HepG2 (cell line): ENCODE measurements at regions not wholly inside any gene's neighbourhood (a gene's known extent, or its start where the extent isn't known, plus 50 kb on each side); places are given as distances from the start of the nearest gene placed in this dataset.

Source experiments
- ATAC-seq: fragments of 200-7000 bp; cut with Tn5 transposase; 3 replicates; pipeline ENCODE4 v1.9.1; 2020; ENCODE audit warnings: mild to moderate bottlenecking, moderate library complexity
- BruUV-seq: library from RNA; stranded (reverse); fragments of 400-500 nt; replicated peaks from 2 replicates; lab custom pipeline; 2021; lab: Mats Ljungman, UMichigan
- CTCF ChIA-PET: fragments of 300-600 bp; formaldehyde crosslinking; extraction: SDS; loops from one replicate; lab custom pipeline; 2021; ENCODE audit warnings: low total read pairs, inconsistent platforms, low intra/inter-chr PET ratio; lab: Yijun Ruan, JAX
- POLR2A ChIA-PET: fragments of 350-600 bp; sonication (Branson Sonifier 250); formaldehyde crosslinking; loops from one replicate; lab custom pipeline; 2020; ENCODE audit warnings: antibody characterized with exemption, inconsistent platforms; lab: Yijun Ruan, JAX
- DNase-seq: peaks from one replicate; pipeline ENCODE4 v3.0.0-alpha.2; 2015; ENCODE audit warnings: low spot score
- FAIRE-seq: peaks from 3 replicates; lab custom pipeline; 2011; peaks lifted over from hg19 to GRCh38; lab: Jason Lieb, UNC
- H2AFZ ChIP-seq: one replicate; pipeline ENCODE4 v1.6.1; 2011; ENCODE audit warnings: low read length, inconsistent platforms
- H3K27ac ChIP-seq: fragments of 300-600 bp; 3 replicates; pipeline ENCODE4 v1.8.0; 2011; ENCODE audit warnings: mixed run types, mild to moderate bottlenecking, mixed read lengths, low read length, inconsistent platforms; ENCODE audit not compliant: insufficient read depth; ENCODE audit errors: extremely low read length
- H3K27me3 ChIP-seq, 2 experiments: fragments of 200-600 bp in 1 of 2; 2 replicates in 1 of 2; 3 replicates in 1 of 2; pipeline versions ENCODE4 v1.6.0 to v1.8.0; 2011; ENCODE audit warnings: low read length in 2 of 2, mild to moderate bottlenecking in 2 of 2, moderate library complexity in 2 of 2, inconsistent platforms in 1 of 2; ENCODE audit not compliant: insufficient read depth in 2 of 2, control insufficient read depth in 1 of 2
- H3K36me3 ChIP-seq, 2 experiments: fragments of 200-600 bp in 1 of 2; replicated peaks in 1 of 2; 2 replicates in 1 of 2; 3 replicates in 1 of 2; pipeline versions ENCODE4 v1.5.1 to v1.8.0; 2011; ENCODE audit warnings: low read length in 2 of 2, inconsistent platforms in 1 of 2; ENCODE audit not compliant: insufficient read depth in 2 of 2, control insufficient read depth in 1 of 2
- H3K4me1 ChIP-seq: 2 replicates; pipeline ENCODE4 v1.5.1; 2012; ENCODE audit warnings: low read length, inconsistent platforms; ENCODE audit not compliant: insufficient read depth
- H3K4me2 ChIP-seq: 2 replicates; pipeline ENCODE4 v1.6.0; 2011; ENCODE audit warnings: low read depth, low read length, inconsistent platforms
- H3K4me3 ChIP-seq, 3 experiments: fragments of 200-600 bp in 1 of 3; sonication (generic), shearing (Covaris generic) in 1 of 3; replicated peaks in 1 of 3; 2 replicates each; pipeline ENCODE4 v1.5.1; 2011 to 2016; ENCODE audit warnings: low read length in 3 of 3, inconsistent platforms in 2 of 3, low read depth in 2 of 3, mild to moderate bottlenecking in 2 of 3, control low read depth in 1 of 3, mixed read lengths in 1 of 3; ENCODE audit not compliant: insufficient read depth in 1 of 3
- H3K79me2 ChIP-seq: one replicate; pipeline ENCODE4 v1.6.1; 2011; ENCODE audit warnings: low read length, inconsistent platforms; ENCODE audit not compliant: insufficient read depth
- H3K9ac ChIP-seq: 2 replicates; pipeline ENCODE4 v1.6.0; 2011; ENCODE audit warnings: mild to moderate bottlenecking, low read depth, low read length, inconsistent platforms; ENCODE audit not compliant: insufficient read depth
- H3K9me3 ChIP-seq: 2 replicates; pipeline ENCODE4 v1.5.1; 2012; ENCODE audit warnings: mild to moderate bottlenecking, low read length
- H4K20me1 ChIP-seq: 2 replicates; pipeline ENCODE4 v1.6.0; 2011; ENCODE audit warnings: inconsistent platforms, mild to moderate bottlenecking, low read length, moderate library complexity; ENCODE audit not compliant: insufficient read depth
- DNMT3B ChIP-seq: conservative IDR thresholded peaks from 2 replicates; pipeline ENCODE4 v1.6.1; 2016; ENCODE audit warnings: missing biosample characterization, control low read depth
- IRF2 ChIP-seq: IDR thresholded peaks from 2 replicates; pipeline ENCODE4 v1.6.1; 2018; ENCODE audit warnings: missing genetic modification reagents, missing compliant biosample characterization
- JARID2 ChIP-seq: sonication (generic); formaldehyde crosslinking; IDR thresholded peaks from 2 replicates; pipeline ENCODE4 v1.8.1; 2023; ENCODE audit warnings: missing genetic modification reagents, inconsistent platforms; ENCODE audit not compliant: insufficient replicate concordance
- NFE2L2 ChIP-seq: fragments of 150-350 bp; IDR thresholded peaks from 2 replicates; pipeline ENCODE4 v1.6.1; 2014; ENCODE audit warnings: low read length
- NPAS2 ChIP-seq: sonication (generic); formaldehyde crosslinking; IDR thresholded peaks from 2 replicates; pipeline ENCODE4 v1.8.0; 2022; ENCODE audit warnings: mild to moderate bottlenecking, missing genetic modification reagents, borderline replicate concordance
- SP140L ChIP-seq: sonication (generic); formaldehyde crosslinking; IDR thresholded peaks from 2 replicates; pipeline ENCODE4 v1.4.0; 2020; ENCODE audit warnings: missing genetic modification reagents, borderline replicate concordance
- SRSF9 ChIP-seq: fragments of 200-400 bp; formaldehyde crosslinking; IDR thresholded peaks from 2 replicates; pipeline ENCODE4 v1.6.1; 2018; ENCODE audit warnings: borderline replicate concordance, mild to moderate bottlenecking, low read depth, low read length; ENCODE audit not compliant: insufficient read depth, poor library complexity, severe bottlenecking
- TCF7L2 ChIP-seq: IDR thresholded peaks from 2 replicates; pipeline ENCODE4 v1.6.1; 2011; ENCODE audit warnings: mild to moderate bottlenecking, low read depth, low read length, moderate library complexity
- U2AF1 ChIP-seq: fragments of 200-400 bp; formaldehyde crosslinking; optimal IDR thresholded peaks from 2 replicates; pipeline ENCODE3; 2017; ENCODE audit warnings: mild to moderate bottlenecking, low read depth, low read length
- ZBTB7B ChIP-seq: sonication (generic); formaldehyde crosslinking; IDR thresholded peaks from 2 replicates; pipeline ENCODE4 v1.4.0; 2020; ENCODE audit warnings: missing genetic modification reagents
- ZNF10 ChIP-seq: sonication (generic); formaldehyde crosslinking; IDR thresholded peaks from 2 replicates; pipeline ENCODE4 v1.4.0; 2020; ENCODE audit warnings: mild to moderate bottlenecking, low read depth, missing genetic modification reagents, borderline replicate concordance
- ZNF83 ChIP-seq: sonication (generic); formaldehyde crosslinking; IDR thresholded peaks from 2 replicates; pipeline ENCODE4 v1.4.0; 2020; ENCODE audit warnings: missing genetic modification reagents, mild to moderate bottlenecking, borderline replicate concordance
- WGBS: methylation state at CpG from one replicate; pipeline ENCODE4 v1.1.6; 2017; ENCODE audit warnings: low lambda C conversion rate; 5-methylcytosine and 5-hydroxymethylcytosine counted together
- in situ Hi-C: cut with HindIII; loops from 2 replicates; pipeline ENCODE4 v1.10.0; 2017; ENCODE audit warnings: low pct_unique_long_range_greater_than_20kb; ENCODE audit not compliant: extremely low pct_ligation_motif_present
- intact Hi-C: fragments of 100-400 bp; cut with micrococcal nuclease; formaldehyde crosslinking; loops from one replicate; pipeline ENCODE4 v1.10.0; 2022; ENCODE audit not compliant: unreplicated experiment
- TF ChIP-seq, protein P1 (sequence below): sonication (generic); formaldehyde crosslinking; IDR thresholded peaks from 2 replicates; pipeline ENCODE4 v1.8.0; 2023; ENCODE audit warnings: mild to moderate bottlenecking, missing genetic modification reagents

DNA sequence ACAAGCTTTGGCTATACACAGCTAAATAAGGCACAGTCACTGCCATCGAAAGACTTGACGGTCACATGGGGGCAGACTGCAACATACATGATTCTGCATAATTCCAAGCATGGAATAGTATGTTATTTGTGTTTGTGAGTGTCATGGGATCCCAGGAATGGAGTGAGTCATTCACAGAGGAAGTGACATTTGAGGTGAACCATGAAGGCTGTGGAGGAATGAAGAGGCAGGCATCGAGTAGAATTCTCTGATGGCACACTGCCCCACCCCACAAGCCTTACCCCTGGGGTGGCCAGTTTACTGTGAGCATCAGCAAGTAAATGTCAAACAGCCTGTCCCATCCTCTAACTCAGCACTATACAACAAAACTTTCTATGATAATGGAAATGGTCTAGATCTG, 619.7 kb downstream of the MID1IP1 start:
- ChIA-PET CTCF (no interaction called here), POLR2A (no interaction called here)
- Histone ChIP-seq H4K20me1 (no peaks in the 10 kb centered on the region), H3K4me2 (no peak overlapping the region), H3K27me3 (no peaks in the 10 kb centered on the region; a peak in 1 of 5 replicates), H3K9me3 (no peaks in the 10 kb centered on the region), H2AFZ (no peak overlapping the region), H3K36me3 (no peaks in the 10 kb centered on the region), H3K4me3 (no peak overlapping the region), H3K79me2 (no peaks in the 10 kb centered on the region), H3K4me1 (no peaks in the 10 kb centered on the region), H3K27ac (no peak overlapping the region), H3K9ac (no peak overlapping the region)
- FAIRE-seq (no peak), ATAC-seq (no peak), DNase-seq (no peak)
- TF ChIP-seq U2AF1 (no peak), SP140L (no peak), DNMT3B (no peak), IRF2 (CRISPR knock-in tag) (no peak), NPAS2 (CRISPR knock-in tag) (no peak), SRSF9 (no peak), JARID2 (no peak), ZBTB7B (CRISPR knock-in tag) (no peak), TCF7L2 (no peak), ZNF83 (CRISPR knock-in tag) (no peak), NFE2L2 (no peak), ZNF10 (CRISPR knock-in tag) (no peak)
- TF ChIP-seq, protein P1, sequence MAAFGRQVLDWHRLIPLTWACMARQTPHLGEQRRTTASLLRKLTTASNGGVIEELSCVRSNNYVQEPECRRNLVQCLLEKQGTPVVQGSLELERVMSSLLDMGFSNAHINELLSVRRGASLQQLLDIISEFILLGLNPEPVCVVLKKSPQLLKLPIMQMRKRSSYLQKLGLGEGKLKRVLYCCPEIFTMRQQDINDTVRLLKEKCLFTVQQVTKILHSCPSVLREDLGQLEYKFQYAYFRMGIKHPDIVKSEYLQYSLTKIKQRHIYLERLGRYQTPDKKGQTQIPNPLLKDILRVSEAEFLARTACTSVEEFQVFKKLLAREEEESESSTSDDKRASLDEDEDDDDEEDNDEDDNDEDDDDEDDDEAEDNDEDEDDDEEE (CRISPR knock-in tag), result no peak
- in situ Hi-C loops, result no loop called here
- BruUV-seq, result no TSS peak
- intact Hi-C loops, result no loop called here
- whole genome bisulfite sequencing, result 42% methylated on average over 2 of the region's 3 CpGs
